NCI-H1092 (cell line): ENCODE measurements at regions not wholly inside any gene's neighbourhood (a gene's known extent, or its start where the extent isn't known, plus 50 kb on each side); places are given as distances from the start of the nearest gene placed in this dataset.

Experiments used
- DNase-seq: peaks from one replicate; lab custom pipeline; 2025; lab: John Stamatoyannopoulos, UW

DNA sequence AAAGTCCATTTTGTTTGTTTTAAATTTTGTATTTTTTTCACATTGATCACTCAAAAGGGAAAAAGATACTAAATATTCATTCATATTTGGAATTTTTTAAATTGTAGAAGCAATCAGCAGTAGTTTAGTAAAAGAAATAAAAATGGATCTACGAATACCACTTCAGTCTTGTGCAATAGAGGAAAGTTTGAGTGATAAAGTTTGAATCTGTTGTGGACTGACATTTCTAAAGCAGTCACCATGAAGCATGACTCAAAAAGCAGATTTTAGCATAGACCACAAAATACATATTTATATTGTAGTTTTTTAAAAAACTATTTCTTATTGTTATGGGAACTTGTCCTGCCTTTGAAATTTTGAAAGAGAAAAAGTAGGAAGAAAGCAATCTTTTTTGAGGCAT, 520.5 kb upstream of the ZEB2 start:
- no peak for DNase-seq

DNA sequence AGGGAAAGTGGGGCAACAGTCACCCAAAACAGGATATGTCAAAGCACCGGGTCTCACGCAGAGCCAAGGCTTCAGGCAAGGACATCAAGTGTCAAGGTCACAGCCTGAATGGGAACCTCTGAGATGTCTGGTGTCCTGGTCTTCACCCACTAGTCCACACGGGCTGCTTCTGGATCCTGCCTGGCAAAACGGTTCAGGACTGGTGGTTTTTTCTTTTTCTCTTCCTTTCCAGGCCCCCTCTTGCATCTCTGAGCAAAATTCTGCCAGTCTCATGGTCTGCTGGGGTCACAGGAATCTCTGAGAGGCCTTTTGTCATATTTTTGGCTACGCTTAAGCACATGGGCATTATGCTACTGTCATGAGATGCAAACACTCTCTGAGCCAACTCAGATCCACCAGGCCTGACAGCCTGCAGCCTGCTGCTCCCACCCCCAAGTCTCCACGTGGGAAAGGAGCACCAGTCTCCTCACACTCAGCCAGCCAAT, 518.2 kb upstream of the ZEB2 start:
- DNase-seq: no peak

DNA sequence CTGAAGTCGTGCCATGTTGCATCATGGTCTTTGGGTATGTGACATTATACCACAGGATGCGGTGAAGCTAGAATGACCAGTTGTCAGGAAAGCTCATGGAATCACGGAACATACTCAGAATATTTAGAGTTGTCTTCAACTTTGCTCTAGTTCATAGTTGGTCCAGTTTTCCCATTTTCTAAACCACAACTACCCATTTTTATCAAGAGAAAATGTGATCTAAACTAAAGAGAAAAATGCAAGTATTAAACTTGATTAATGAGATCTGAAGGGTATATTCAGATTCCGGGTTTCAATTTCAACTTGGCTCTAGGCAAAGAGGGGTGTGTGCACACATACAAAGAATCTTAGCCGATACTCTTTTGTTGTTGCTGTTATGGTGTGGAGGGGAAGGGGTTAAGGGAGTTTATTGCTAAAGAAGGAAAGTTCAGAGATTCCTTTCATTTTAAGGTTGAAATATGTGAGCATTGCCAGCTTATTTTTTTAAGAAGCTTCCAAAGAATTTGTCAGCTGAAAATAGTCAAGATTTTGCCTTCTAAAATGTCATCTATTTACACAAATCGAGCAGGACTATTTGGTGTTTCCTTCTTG, 516.6 kb upstream of the ZEB2 start:
- DNase-seq: no peak

DNA sequence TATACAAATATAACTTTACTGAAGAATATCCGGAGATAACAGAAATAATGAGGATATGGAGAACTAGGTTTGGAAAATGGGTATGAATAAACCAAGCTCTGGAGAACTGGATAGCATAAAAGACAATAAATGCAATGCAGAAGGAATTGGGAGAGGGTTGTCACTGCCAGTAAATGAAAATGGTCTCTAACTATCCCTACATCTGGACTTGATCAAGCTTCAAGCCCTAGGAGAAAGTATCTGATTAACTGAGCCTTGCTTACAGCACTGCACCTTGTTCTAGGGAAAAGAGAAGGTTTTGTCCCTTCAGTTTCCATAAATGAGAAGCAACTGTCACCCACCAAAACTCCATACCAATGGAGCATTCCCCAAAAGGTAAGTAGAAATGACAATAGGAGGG, 514.6 kb upstream of the ZEB2 start:
- no peak for DNase-seq

DNA sequence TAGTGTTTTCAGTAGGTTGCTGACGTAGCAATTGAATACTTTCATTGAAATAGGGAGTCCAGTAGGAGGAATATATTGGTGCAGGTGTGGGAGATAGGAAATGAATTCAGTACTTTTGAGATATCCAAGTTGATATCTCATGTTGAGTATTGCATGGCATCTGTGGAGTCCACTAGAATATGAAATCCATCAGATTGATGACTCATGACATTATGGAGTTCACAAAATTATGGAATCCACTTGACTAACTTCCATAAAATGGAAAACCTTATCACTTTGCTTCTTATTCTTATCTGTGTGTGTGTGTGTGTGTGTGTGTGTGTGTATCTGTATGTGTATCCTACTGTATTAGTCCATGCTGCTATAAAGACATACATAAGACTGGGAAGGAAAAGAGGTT, 513.5 kb upstream of the ZEB2 start:
- DNase-seq: no peak

DNA sequence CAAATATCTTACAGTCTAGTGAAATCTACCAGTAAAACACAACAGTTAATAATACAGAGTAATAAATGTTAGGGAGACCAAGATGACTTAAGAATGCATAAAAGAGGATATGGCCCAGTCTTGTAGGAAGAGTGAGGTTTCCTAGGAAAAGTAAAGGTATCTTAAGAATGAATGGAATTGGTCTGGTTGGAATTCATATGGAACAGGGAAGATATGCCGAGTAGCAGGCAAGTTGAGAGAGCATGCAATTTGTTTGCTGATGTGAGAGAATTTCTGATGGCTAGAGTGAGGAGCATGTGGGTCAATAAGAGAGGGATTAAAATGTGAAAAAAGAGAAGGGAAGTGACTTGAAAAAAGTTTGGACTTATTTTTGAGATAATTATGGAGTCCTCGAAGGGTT, 512.9 kb upstream of the ZEB2 start:
- DNase-seq: no peak

GRCh38 chr2:145029873-145030272, 510.0 kb upstream of the ZEB2 start:
- no peak for DNase-seq

GRCh38 chr2:145029081-145029480, 509.2 kb upstream of the ZEB2 start:
- no peak for DNase-seq

- DNase-seq: no peak
Observed at GRCh38 chr2:145028101-145028920, 508.4 kb upstream of the ZEB2 start.

DNA sequence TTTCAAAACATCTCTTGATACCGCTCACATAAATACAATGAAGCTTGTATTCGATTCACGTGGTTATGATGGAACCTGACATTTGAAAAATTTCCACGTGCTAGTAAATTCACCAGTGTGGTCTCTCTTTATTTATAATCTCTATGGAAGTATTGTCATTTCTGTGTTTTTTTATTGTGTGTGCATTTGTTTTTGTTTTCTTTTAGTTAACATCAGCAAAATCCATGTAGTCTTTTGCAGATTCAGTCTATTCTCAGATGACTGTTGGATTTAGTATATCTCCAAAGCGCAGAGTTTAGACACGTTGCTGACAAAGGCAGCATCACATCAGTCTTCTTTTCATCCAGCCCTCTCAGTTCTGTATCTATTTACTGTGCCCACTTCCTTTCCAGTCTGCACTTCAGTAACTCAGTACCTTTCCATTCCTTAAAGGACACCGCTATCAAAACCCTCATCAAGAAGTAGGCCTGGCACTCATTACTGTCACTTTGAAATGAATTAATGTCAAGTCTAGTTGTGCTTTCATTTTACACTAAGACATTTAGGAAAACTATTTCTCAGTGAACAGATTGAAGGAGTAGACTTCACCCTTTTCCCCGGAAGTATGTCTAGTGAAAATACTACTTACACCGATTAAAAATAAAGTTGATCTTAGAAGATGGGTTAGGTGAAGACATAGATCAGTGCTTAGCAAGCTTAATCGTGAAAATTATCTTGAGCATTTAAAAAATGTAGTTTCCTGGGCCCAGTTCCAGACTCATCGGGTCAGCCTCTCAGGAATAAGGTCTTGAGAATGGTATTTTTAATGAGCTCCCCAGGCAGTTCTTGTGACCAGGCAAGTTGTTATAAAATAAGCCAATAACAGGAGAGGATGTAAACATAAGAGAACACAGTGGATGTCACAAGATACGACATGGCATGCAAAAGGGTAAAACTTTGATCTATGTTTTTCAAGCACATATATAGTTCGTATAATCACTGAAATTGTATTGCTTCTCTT, 506.8 kb upstream of the ZEB2 start:
- DNase-seq: no peak

DNA sequence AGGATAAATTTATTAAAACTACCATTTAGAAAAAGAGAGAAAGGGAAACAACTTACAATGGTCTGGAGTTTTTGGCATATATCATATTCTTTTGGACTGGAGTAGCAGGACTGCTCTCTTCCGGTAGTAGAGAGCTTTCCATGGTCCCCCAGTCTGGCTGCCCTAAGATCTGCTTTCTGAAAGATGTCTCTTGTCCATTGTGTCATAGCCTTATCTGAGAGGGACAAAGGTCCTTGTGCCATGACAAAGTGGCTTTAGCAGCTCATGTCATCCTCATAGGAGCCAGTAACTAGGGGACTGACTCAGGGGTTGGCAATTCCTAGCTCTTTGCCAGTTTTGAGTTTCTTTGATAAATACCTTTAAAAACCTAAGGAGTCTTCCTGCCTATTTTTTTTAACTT, 505.5 kb upstream of the ZEB2 start:
- no peak for DNase-seq

GRCh38 chr2:145023334-145023934, 503.5 kb upstream of the ZEB2 start:
- DNase-seq: no peak

DNA sequence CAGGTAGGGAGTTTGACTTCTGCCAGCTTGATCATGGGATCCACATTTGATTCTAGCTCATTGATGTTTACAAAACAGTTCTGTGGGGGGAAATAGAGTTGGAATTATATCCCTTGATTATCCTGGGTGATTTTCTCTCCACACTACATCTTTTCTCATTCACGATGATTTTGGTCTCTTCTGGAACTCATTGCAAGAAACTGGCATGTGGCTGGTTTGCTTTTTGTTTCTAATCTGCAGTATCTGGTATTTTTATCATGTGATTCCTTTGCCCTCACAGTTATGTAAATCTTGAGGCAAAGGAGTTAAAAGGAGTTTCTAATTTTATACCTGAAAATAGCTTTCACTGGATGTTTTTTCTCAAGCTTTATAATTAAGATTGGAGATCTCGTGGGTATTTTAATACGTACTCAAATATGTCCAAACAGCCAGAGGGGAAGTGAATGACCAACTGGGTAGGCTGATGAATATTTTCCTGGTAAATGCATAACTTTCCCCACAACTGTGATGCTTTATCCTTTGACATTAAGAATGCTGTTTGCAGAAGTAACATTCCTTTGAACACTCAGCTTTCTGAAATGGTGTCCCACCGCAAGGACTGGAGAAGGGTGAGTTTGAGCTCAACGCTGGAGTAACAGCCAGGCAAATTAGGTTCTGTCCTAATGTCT, 502.9 kb upstream of the ZEB2 start:
- no peak for DNase-seq

DNA sequence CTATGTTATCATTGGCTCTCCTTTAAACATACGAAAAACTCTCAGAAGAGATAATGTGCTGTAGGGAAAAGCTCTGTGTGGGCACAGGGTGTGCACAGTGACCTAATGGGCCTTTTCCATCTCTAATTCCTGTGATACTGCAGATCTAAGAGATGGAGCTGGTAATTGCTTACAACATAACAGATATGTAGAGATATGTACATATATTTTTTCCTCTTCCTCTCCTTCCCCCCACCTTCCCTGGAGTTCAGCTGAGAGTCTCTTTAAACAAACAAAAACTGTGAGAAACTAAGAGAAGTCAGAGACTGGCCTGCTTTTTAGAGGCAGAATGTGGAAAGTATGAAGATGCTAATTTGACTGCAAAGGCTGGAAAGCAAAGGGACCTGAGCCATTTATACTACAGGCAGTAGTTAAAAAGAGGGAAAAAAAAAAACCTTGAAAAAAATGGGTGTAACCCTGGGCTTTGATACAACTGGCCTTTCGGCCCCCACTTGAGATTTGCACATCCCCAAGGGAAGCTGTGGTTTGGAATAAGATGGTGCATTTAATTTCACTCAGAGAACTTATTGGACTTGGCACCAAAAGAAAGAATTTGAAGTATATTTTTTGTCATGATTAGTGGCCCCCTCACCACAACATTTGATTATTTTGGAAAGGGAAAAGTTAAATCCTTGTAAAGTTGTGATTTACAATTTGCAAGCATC, 502.2 kb upstream of the ZEB2 start:
- no peak for DNase-seq

DNA sequence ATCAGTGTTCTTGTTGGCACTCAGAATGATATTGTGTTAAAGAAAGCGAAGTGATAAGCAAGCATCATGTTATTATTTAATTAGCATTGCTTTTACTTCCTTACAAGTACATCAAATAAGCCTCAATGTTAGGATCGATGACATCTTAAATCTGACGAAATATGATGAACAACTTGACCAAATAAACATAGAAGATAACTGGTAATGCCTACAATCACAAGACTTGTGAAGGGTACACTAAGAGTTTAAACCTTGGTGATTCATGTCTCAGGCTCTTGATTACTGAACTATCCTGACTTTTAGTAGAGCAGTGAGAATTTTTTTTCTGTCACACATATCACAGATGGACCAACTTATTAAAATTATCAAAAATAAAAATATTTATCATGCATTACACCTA, 500.8 kb upstream of the ZEB2 start:
- DNase-seq: no peak

GRCh38 chr2:145020139-145020538, 500.2 kb upstream of the ZEB2 start:
- no peak for DNase-seq

DNA sequence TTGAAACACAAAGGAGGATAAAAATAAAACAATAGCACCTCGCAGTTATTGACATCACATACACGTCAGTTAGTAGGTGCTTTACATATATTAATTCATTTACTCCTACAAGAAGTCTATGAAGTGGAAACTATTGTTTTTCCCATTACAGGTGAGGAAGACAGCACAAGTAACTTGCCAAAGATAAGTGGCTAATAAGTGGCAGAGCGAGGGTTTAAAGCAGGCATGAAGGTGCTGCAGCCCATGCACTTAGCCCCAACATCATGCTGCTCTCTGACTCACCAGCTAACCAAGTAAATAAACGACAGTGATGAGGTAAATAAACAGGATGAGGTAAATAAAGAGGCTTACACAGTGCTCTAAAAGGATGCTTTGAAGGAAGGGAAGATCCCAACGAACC, 498.6 kb upstream of the ZEB2 start:
- DNase-seq: no peak

GRCh38 chr2:145017149-145017548, 497.2 kb upstream of the ZEB2 start:
- DNase-seq: no peak

DNA sequence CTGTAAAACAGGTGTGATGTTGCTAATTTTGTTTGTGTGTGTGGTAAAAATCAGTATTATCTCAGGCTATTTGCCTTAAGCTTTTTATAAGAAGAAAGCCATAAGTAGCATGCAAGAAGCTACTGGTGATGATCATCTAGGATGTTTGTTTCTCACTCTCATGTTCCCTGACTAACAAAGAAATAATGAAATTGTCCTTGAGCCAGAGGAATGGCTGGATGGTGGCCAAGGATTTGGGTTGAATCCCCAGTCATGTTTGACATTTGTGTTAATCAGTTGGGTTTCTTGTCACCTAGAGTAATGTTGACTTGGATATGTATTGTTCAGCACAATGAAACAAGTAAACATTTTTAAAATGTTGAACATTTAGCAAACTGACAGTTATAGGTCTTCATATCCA, 496.8 kb upstream of the ZEB2 start:
- DNase-seq: no peak

DNA sequence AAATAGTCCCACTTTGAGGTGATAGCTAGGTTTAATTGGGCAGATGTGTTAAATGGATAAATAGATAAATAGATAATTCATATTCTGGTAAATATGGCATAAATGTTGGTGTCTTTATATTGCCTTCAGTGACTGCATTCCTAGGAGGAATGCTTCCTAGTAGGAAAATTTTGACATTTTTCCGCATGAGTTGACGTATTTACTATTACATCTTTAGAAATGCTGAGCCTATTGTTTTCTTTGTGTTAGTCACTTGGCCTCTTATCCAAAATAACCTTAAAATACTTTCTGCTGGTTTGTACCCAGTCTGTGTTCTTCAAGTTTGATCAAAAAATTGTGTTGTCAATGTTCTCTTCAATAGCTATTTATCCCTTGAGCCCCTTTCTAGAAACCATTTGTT, 495.6 kb upstream of the ZEB2 start:
- DNase-seq: no peak

GRCh38 chr2:145012806-145013205, 492.9 kb upstream of the ZEB2 start:
- no peak for DNase-seq
